Stimulated activated CD4-positive, alpha-beta T cell treated with anti-CD3 and anti-CD28 coated beads, Interleukin-2, amount 100 ng/mL, for 4 hours (primary cell): ENCODE measurements at regions not wholly inside any gene's neighbourhood (a gene's known extent, or its start where the extent isn't known, plus 50 kb on each side); places are given as distances from the start of the nearest gene placed in this dataset.
A peak's percentile ranks its signal among the peaks of the same experiment; 100 is the strongest.
"Not testable (repeated sequence)": the region's sequence is repeated elsewhere in the genome, so short reads cannot be mapped to it uniquely, and the experiment has no call there.

Source experiments
- DNase-seq: peaks from one replicate; pipeline ENCODE4 v3.0.0-alpha.2; 2020; ENCODE audit warnings: low read depth

GRCh38 chr12:124475295-124476010 lies 92.0 kb downstream of the NCOR2 start:
- no peak for DNase-seq

- DNase-seq: no peak
Observed at GRCh38 chr12:124474709-124475108, 92.7 kb downstream of the NCOR2 start.

- DNase-seq: no peak
Observed at GRCh38 chr12:124472690-124473279, 94.6 kb downstream of the NCOR2 start.

- no peak for DNase-seq
Observed at GRCh38 chr12:124471828-124472227, 95.6 kb downstream of the NCOR2 start.

GRCh38 chr12:124470806-124471205 lies 96.6 kb downstream of the NCOR2 start:
- DNase-seq: no peak

GRCh38 chr12:124470139-124470538 lies 97.3 kb downstream of the NCOR2 start:
- no peak for DNase-seq

- DNase-seq: no peak
Observed at GRCh38 chr12:124469193-124469888, 98.1 kb downstream of the NCOR2 start.

- DNase-seq: not testable (repeated sequence)
Observed at GRCh38 chr12:124467549-124467948, 99.9 kb downstream of the NCOR2 start.

- DNase-seq: peak; percentile 80
Observed at GRCh38 chr12:124466216-124467128, 100.9 kb downstream of the NCOR2 start.

- DNase-seq: no peak
Observed at GRCh38 chr12:124465473-124465872, 101.9 kb downstream of the NCOR2 start.

GRCh38 chr12:124464830-124465229 lies 102.6 kb downstream of the NCOR2 start:
- DNase-seq: no peak

GRCh38 chr12:124464062-124464461 lies 103.3 kb downstream of the NCOR2 start:
- no peak for DNase-seq

GRCh38 chr12:124463341-124463921 lies 104.0 kb downstream of the NCOR2 start:
- no peak for DNase-seq

GRCh38 chr12:124462750-124463149 lies 104.7 kb downstream of the NCOR2 start:
- no peak for DNase-seq

- no peak for DNase-seq
Observed at GRCh38 chr12:124461851-124462623, 105.4 kb downstream of the NCOR2 start.

GRCh38 chr12:124461241-124461673 lies 106.2 kb downstream of the NCOR2 start:
- no peak for DNase-seq

- DNase-seq: no peak
Observed at GRCh38 chr12:124460771-124461170, 106.6 kb downstream of the NCOR2 start.

GRCh38 chr12:124459852-124460645 lies 107.4 kb downstream of the NCOR2 start:
- no peak for DNase-seq

GRCh38 chr12:124458992-124459851 lies 108.2 kb downstream of the NCOR2 start:
- DNase-seq: no peak
